Activated CD8-positive, alpha-beta T cell treated with anti-CD3 and anti-CD28 coated beads for 36 hours (primary cell): ENCODE measurements at regions not wholly inside any gene's neighbourhood (a gene's known extent, or its start where the extent isn't known, plus 50 kb on each side); places are given as distances from the start of the nearest gene placed in this dataset.

ENCODE experiments used
- ATAC-seq: fragments of 200-7000 bp; cut with Tn5 transposase; one replicate; pipeline ENCODE4 v1.10.0; 2021; ENCODE audit warnings: mild to moderate bottlenecking, moderate library complexity
- CTCF ChIA-PET: fragments of 350-600 bp; sonication (Branson Sonifier 250); formaldehyde crosslinking; loops from one replicate; lab custom pipeline; 2021; ENCODE audit warnings: antibody characterized with exemption; lab: Charles Lee
- POLR2A ChIA-PET: fragments of 350-600 bp; sonication (Branson Sonifier 250); formaldehyde crosslinking; loops from one replicate; lab custom pipeline; 2021; ENCODE audit warnings: antibody characterized with exemption; lab: Charles Lee
- DNase-seq: peaks from one replicate; pipeline ENCODE4 v3.0.0-alpha.2; 2020
- H3K27ac Mint-ChIP-seq: one replicate; pipeline ENCODE4 v1.8.0; 2021; ENCODE audit warnings: mild to moderate bottlenecking, mixed read lengths
- H3K27me3 Mint-ChIP-seq: one replicate; pipeline ENCODE4 v1.8.0; 2021; ENCODE audit warnings: mixed read lengths
- H3K36me3 Mint-ChIP-seq: one replicate; pipeline ENCODE4 v1.8.0; 2021; ENCODE audit warnings: low read depth, mixed read lengths
- H3K4me1 Mint-ChIP-seq: one replicate; pipeline ENCODE4 v1.8.0; 2021; ENCODE audit warnings: low read depth, mixed read lengths
- H3K4me3 Mint-ChIP-seq: one replicate; pipeline ENCODE4 v1.8.0; 2021; ENCODE audit warnings: mild to moderate bottlenecking, moderate library complexity, mixed read lengths
- H3K9me3 Mint-ChIP-seq: one replicate; pipeline ENCODE4 v1.8.0; 2021; ENCODE audit warnings: mixed read lengths
- CTCF ChIP-seq: fragments of 200-600 bp; IDR thresholded peaks from one replicate; pipeline ENCODE4 v1.8.0; 2022; ENCODE audit warnings: antibody characterized with exemption, mild to moderate bottlenecking
- intact Hi-C: fragments of 100-400 bp; cut with micrococcal nuclease; formaldehyde crosslinking; loops from one replicate; pipeline ENCODE4 v1.10.0; 2022

- POLR2A ChIA-PET, result no interaction called here
- no peak for DNase-seq
- Mint-ChIP-seq H3K27me3 (no peaks in the 10 kb centered on the region), H3K9me3 (no peaks in the 10 kb centered on the region), H3K27ac (no peak overlapping the region), H3K36me3 (no peaks in the 10 kb centered on the region), H3K4me3 (no peak overlapping the region), H3K4me1 (no peaks in the 10 kb centered on the region)
- no peak for ATAC-seq
- intact Hi-C loops, result no loop called here
- CTCF ChIA-PET, result interaction anchor here (0.9 kb wide), 1 partner anchor 56 kb away, joined by 3 read pairs; no protein-coding TSS in a partner anchor
- TF ChIP-seq CTCF, result no peak
Measured at GRCh38 chr1:60311838-60312237, 238.3 kb upstream of the C1orf87 start.

DNA sequence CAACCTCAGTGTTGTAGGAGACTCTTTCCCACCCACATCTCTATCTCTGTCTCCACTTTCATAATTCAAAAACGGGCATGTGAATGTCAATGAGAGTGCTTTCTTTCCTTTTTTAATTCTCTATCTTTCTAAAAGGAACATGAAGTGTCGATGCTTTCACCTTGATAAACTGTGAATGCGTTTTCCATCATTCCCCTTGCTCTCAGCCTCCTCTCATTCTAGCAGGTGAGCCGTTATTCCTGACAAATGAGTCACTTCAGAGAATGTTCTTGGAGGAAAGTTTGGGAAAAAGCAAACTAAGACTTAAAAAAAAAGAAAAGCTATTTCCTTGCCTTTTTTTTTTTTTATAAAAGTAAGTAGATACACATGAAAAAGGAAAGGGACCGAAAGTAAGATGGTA lies 226.0 kb upstream of the C1orf87 start:
- DNase-seq, result no peak
- no peak overlapping the region for H3K27ac Mint-ChIP-seq
- no peak for ATAC-seq
- ChIA-PET CTCF (no interaction called here), POLR2A (no interaction called here)
- intact Hi-C loops, result no loop called here
- H3K36me3 Mint-ChIP-seq, result no peaks in the 10 kb centered on the region
- no peaks in the 10 kb centered on the region for H3K27me3 Mint-ChIP-seq
- H3K4me3 Mint-ChIP-seq, result no peak overlapping the region
- TF ChIP-seq CTCF, result no peak
- peaks cover 3% of the 10 kb centered on the region for H3K9me3 Mint-ChIP-seq
- no peaks in the 10 kb centered on the region for H3K4me1 Mint-ChIP-seq

- no peak overlapping the region for H3K4me3 Mint-ChIP-seq
- H3K27ac Mint-ChIP-seq, result no peak overlapping the region
- H3K4me1 Mint-ChIP-seq, result no peaks in the 10 kb centered on the region
- TF ChIP-seq CTCF, result no peak
- H3K9me3 Mint-ChIP-seq, result no peaks in the 10 kb centered on the region
- POLR2A ChIA-PET, result no interaction called here
- ATAC-seq, result no peak
- intact Hi-C loops, result no loop called here
- no peaks in the 10 kb centered on the region for H3K27me3 Mint-ChIP-seq
- no peaks in the 10 kb centered on the region for H3K36me3 Mint-ChIP-seq
- DNase-seq, result no peak
- CTCF ChIA-PET, result no interaction called here
Measured at GRCh38 chr1:60298290-60298689, 224.7 kb upstream of the C1orf87 start.

GRCh38 chr1:60296794-60297193 lies 223.2 kb upstream of the C1orf87 start:
- Mint-ChIP-seq H3K4me3 (no peak overlapping the region), H3K27me3 (no peaks in the 10 kb centered on the region), H3K9me3 (no peaks in the 10 kb centered on the region), H3K4me1 (no peaks in the 10 kb centered on the region), H3K27ac (no peak overlapping the region), H3K36me3 (no peaks in the 10 kb centered on the region)
- DNase-seq, result no peak
- ATAC-seq, result no peak
- TF ChIP-seq CTCF, result no peak
- ChIA-PET POLR2A (no interaction called here), CTCF (no interaction called here)
- intact Hi-C loops, result no loop called here

DNA sequence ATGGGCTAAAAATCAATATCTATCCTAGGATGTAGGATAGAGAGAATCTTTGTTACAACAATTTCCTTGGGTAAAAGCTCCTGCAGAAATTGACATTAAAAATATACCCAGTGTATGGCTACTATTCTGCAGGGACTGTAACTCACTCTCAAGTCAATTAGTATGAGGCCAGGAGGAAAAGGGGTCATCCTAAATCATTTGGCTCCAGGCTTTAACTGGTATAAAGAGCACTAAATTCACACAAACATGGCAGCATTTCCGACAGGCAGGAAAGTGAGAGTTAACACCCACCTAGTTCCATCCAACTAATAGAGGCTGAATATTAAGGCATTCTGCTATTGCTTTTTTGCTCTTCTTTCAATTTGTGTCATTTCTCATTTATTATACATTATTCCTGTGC lies 218.6 kb upstream of the C1orf87 start:
- ChIA-PET CTCF (no interaction called here), POLR2A (no interaction called here)
- Mint-ChIP-seq H3K4me1 (no peaks in the 10 kb centered on the region), H3K9me3 (no peaks in the 10 kb centered on the region), H3K27me3 (no peaks in the 10 kb centered on the region), H3K36me3 (no peaks in the 10 kb centered on the region), H3K27ac (no peak overlapping the region), H3K4me3 (no peak overlapping the region)
- DNase-seq (no peak), ATAC-seq (no peak)
- intact Hi-C loops, result no loop called here
- TF ChIP-seq CTCF, result no peak
